GM12873 (cell line): ENCODE measurements at regions not wholly inside any gene's neighbourhood (a gene's known extent, or its start where the extent isn't known, plus 50 kb on each side); places are given as distances from the start of the nearest gene placed in this dataset.

Experiments
- TF ChIP-seq, protein P1 (sequence below): IDR thresholded peaks from 2 replicates; pipeline ENCODE4 v1.5.1; 2012; ENCODE audit warnings: low read depth, mild to moderate bottlenecking, moderate library complexity, low read length, control low read depth; ENCODE audit not compliant: insufficient read depth; ENCODE audit errors: missing control alignments

DNA sequence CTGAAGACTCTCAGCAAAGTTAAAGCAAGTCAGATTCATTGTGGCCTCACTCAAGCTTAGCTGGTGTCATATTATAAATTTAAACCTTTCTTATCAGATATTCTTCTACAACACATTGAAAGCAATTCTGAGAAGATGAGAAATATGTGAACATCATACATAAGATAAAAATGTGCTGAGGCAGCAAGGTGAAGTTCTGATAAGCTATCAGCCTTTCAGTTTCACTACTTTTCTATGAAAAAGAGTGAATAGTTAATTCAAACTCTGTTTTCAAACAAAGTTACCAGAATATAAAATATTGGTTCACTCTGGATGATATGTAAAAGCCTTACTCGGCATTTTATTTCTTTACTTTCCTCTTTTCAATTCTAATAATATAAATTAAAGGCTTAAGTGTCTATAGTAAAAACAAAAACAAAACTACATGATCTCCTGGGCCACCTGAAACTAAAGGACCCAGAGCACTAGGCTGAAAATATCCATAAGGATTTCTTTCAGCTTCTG lies 824.4 kb downstream of the MTRR start:
- TF ChIP-seq, protein P1, sequence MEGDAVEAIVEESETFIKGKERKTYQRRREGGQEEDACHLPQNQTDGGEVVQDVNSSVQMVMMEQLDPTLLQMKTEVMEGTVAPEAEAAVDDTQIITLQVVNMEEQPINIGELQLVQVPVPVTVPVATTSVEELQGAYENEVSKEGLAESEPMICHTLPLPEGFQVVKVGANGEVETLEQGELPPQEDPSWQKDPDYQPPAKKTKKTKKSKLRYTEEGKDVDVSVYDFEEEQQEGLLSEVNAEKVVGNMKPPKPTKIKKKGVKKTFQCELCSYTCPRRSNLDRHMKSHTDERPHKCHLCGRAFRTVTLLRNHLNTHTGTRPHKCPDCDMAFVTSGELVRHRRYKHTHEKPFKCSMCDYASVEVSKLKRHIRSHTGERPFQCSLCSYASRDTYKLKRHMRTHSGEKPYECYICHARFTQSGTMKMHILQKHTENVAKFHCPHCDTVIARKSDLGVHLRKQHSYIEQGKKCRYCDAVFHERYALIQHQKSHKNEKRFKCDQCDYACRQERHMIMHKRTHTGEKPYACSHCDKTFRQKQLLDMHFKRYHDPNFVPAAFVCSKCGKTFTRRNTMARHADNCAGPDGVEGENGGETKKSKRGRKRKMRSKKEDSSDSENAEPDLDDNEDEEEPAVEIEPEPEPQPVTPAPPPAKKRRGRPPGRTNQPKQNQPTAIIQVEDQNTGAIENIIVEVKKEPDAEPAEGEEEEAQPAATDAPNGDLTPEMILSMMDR, result no peak

DNA sequence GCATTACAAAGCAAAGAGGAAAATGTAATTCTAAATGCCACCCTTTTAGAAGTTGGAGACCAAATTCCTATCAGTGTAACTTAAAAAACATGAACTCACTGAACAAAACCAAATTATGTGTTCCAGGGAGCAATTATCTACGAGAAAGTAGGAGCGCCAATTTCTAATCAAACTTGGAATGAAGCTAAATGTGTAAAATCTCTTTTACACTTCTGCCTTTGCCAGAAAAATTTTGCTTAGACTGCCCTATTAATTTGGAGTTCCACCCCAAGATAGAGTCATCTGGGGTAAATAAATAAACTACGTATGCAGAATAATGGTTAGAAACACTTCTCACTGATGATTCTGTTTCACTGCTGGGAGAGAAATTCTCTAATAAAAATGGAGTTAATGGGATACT lies 825.6 kb downstream of the MTRR start:
- TF ChIP-seq, protein P1, result no peak

DNA sequence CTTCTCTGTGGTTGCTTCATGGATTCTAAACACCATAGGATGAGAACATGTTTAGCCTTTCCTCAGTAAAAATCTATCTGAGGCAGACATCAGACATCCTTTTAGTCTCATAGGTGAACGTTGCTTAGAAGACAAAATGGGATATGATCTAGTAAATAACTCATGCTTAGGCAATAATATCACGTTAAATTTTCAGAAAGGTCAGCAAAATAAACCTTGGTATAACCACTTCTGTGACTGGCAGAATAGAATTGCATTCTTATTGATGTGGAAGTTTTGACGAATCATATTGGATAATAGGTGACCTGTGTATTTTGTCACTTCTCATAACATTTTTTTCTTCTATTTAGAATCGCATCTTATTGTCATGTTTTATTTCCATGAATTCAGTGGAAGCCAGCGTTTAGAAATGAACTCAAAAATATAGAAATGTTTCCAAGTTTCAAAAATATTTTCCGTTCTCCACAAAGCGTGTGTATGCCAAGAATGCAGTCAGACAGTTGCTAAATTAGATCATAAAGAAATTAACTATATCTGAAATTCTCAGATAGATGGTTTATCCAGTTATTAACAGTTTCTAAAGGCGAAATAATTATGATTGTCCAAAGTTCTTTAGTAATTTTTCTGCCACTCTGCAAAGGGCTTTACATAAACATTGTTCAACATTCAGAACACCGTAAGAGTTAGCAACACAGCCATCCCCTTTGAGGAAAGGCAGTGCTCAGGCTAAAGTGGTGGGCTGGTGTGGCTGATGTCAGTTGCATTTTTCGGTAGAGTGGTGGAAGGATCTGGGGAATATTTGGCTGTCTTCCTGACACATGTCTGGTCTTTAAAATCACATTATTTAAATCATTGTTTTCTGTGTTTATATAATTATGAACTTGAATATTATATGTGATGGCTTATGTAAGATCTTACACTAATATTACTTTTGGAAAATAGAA lies 827.2 kb downstream of the MTRR start:
- TF ChIP-seq, protein P1, result no peak

DNA sequence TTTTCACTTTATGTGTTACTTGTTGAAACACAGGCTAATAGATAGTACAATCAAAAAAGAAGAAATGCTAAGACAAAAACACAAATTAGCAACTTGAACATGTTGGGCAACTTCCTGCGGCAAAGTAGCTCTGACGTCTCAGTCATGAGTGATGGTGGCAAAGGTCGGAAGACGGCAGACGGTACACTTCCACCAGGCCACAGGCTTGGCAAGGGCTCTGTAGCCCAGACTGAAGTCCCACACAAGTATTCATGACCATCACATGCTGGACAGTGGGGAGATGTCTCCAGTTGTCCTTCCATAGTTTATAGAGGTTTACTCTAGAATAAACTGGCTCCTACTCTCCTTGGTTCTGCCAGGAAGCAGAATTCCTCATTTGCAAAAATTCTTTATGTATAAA lies 831.3 kb downstream of the MTRR start:
- TF ChIP-seq, protein P1, result no peak

DNA sequence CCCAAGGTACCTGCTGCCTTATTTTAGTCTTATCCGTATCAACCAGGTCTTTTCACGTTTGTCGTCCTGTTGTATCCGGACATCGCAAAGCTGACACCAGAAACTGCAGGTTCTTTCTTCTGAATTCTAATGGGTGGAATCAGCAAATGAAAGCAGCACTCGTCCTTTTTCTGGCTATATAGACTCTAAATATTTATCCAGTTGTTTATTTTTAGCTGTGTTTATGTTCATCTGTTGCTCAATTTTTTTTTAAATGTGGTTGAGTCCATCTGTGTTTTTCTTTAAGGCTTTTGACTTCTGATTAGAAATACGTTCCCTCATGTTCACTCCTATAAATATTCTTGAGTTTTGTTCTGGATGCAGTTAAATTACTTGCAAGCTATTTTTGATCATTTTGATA lies 831.7 kb downstream of the MTRR start:
- TF ChIP-seq, protein P1, result no peak

DNA sequence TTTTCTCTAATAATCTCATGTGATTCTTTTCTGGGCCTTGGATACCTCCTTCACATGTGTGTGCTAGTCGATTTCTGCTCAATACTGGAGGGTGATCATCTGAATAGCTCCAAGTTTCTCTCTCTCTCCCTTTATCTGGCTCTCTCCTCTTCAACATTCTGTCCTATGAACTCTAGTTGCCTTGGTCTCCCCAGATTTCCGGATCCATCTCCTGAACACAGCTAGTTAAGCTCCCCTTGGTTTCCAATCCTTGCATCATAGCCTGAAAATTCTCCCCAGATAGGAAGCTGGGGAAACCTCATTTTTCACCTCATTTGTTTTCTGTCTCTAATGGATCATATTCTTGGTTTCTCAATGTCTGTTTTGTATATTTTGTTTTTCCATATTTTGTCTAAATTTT lies 832.3 kb downstream of the MTRR start:
- TF ChIP-seq, protein P1, result no peak

DNA sequence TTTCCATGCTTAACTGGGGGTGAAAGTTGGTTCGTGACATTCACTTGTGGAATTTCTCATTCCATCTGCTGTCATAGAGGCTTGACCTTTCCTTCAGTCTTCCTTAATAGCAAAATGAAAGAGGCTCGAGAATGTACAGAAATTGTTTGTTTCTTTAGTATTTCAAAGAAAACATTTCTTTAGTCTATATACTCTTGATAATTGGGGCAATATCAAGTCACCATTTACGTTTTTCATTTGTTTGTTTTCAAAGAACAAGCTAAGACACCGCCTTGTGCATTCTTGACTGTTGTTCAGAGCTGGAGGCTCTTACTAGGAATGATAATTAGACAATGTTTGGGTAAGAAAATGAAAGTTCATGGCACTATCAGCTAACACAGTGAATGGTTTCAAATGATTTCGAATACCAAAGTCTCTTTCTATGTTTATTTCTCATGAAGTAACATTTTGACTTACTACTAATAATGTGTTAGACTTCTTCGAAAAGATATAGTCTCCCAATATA lies 835.4 kb downstream of the SEMA5A start:
- TF ChIP-seq, protein P1, result no peak
